GM19395 (cell line): ENCODE measurements at regions not wholly inside any gene's neighbourhood (a gene's known extent, or its start where the extent isn't known, plus 50 kb on each side); places are given as distances from the start of the nearest gene placed in this dataset.

ENCODE experiments used
- ATAC-seq: cut with Tn5 transposase; IDR thresholded peaks from one replicate; pipeline ENCODE4 v1.9.1; 2021; ENCODE audit warnings: mild to moderate bottlenecking, moderate library complexity; ENCODE audit not compliant: unreplicated experiment

- ATAC-seq, result no peak
Measured at GRCh38 chr5:64110222-64110621, 55.4 kb upstream of the RNF180 start.

GRCh38 chr5:64108674-64109073 lies 57.0 kb upstream of the RNF180 start:
- ATAC-seq, result no peak

GRCh38 chr5:64100203-64100602 lies 65.4 kb upstream of the RNF180 start:
- ATAC-seq, result no peak

- no peak for ATAC-seq
Measured at GRCh38 chr5:64096771-64097170, 68.9 kb upstream of the RNF180 start.

GRCh38 chr5:64077589-64077988 lies 88.1 kb upstream of the RNF180 start:
- no peak for ATAC-seq

- ATAC-seq, result peak; percentile 87
Measured at GRCh38 chr5:64074533-64074932, 91.1 kb upstream of the RNF180 start.

- no peak for ATAC-seq
Measured at GRCh38 chr5:64069486-64069885, 96.2 kb upstream of the RNF180 start.

- no peak for ATAC-seq
Measured at GRCh38 chr5:64050296-64050695, 88.1 kb upstream of the HTR1A start.

GRCh38 chr5:64040490-64040889 lies 78.2 kb upstream of the HTR1A start:
- no peak for ATAC-seq

GRCh38 chr5:64026493-64026892 lies 64.2 kb upstream of the HTR1A start:
- ATAC-seq, result no peak

GRCh38 chr5:64019746-64020145 lies 57.5 kb upstream of the HTR1A start:
- no peak for ATAC-seq

GRCh38 chr5:64018966-64019365 lies 56.7 kb upstream of the HTR1A start:
- ATAC-seq, result no peak

GRCh38 chr5:64015824-64016223 lies 53.6 kb upstream of the HTR1A start:
- ATAC-seq, result no peak
